CD14-positive monocyte (primary cell): ENCODE measurements at regions not wholly inside any gene's neighbourhood (a gene's known extent, or its start where the extent isn't known, plus 50 kb on each side); places are given as distances from the start of the nearest gene placed in this dataset.

Source experiments
- DNase-seq, 3 donors: peaks; one replicate each; pipeline ENCODE4 v3.0.0-alpha.2; 2011 to 2022
- H2AFZ ChIP-seq: 2 replicates; pipeline ENCODE4 v1.6.0; 2012; ENCODE audit warnings: mild to moderate bottlenecking, low read depth, low read length, inconsistent platforms; ENCODE audit not compliant: insufficient read depth, poor library complexity, severe bottlenecking
- H3K27ac ChIP-seq, 2 donors: 1 replicate in 1 of 2; 2 replicates in 1 of 2; pipeline ENCODE4 v1.5.1; 2012 to 2013; ENCODE audit warnings: low read length in 2 of 2, control low read depth in 1 of 2, inconsistent platforms in 1 of 2, low read depth in 1 of 2, mild to moderate bottlenecking in 1 of 2
- H3K27me3 ChIP-seq, 2 donors: one replicate each; pipeline versions ENCODE4 v1.6.0 to v1.6.1; 2011 to 2013; ENCODE audit warnings: low read length in 2 of 2; ENCODE audit not compliant: control insufficient read depth in 2 of 2, insufficient read depth in 2 of 2
- H3K36me3 ChIP-seq, 2 donors: replicated peaks in 1 of 2; 1 replicate in 1 of 2; 2 replicates in 1 of 2; pipeline versions ENCODE4 v1.5.1 to v1.6.1; 2012 to 2013; ENCODE audit warnings: low read length in 2 of 2, control low read depth in 1 of 2, inconsistent platforms in 1 of 2, mild to moderate bottlenecking in 1 of 2; ENCODE audit not compliant: insufficient read depth in 2 of 2, control insufficient read depth in 1 of 2
- H3K4me1 ChIP-seq, 2 donors: 1 replicate in 1 of 2; 2 replicates in 1 of 2; pipeline versions ENCODE4 v1.5.1 to v1.6.1; 2012 to 2013; ENCODE audit warnings: low read length in 2 of 2, control low read depth in 1 of 2, inconsistent platforms in 1 of 2, mild to moderate bottlenecking in 1 of 2, moderate library complexity in 1 of 2; ENCODE audit not compliant: insufficient read depth in 2 of 2, control insufficient read depth in 1 of 2
- H3K4me2 ChIP-seq: replicated peaks from 2 replicates; pipeline ENCODE3; 2012; ENCODE audit warnings: low read length, moderate library complexity, mild to moderate bottlenecking; ENCODE audit not compliant: poor library complexity, severe bottlenecking; ENCODE audit errors: extremely low read depth
- H3K4me3 ChIP-seq, 3 experiments: fragments of 200-600 bp in 1 of 3; sonication (generic) in 1 of 3; replicated peaks in 1 of 3; 1 replicate in 2 of 3; 2 replicates in 1 of 3; pipeline ENCODE4 v1.5.1; 2011 to 2013; ENCODE audit warnings: low read length in 3 of 3, mild to moderate bottlenecking in 3 of 3, control low read depth in 2 of 3, low read depth in 2 of 3, inconsistent platforms in 1 of 3, moderate library complexity in 1 of 3
- H3K79me2 ChIP-seq: 2 replicates; pipeline ENCODE4 v1.6.0; 2012; ENCODE audit warnings: mild to moderate bottlenecking, control low read depth, inconsistent platforms, low read length, moderate library complexity; ENCODE audit not compliant: insufficient read depth
- H3K9ac ChIP-seq: 2 replicates; pipeline ENCODE4 v1.6.0; 2017; ENCODE audit warnings: low read length, mild to moderate bottlenecking; ENCODE audit not compliant: insufficient read depth, poor library complexity, severe bottlenecking
- H3K9me3 ChIP-seq, 2 donors: replicated peaks in 1 of 2; 1 replicate in 1 of 2; 2 replicates in 1 of 2; pipeline versions ENCODE4 v1.5.1 to v1.6.1; 2012 to 2013; ENCODE audit warnings: low read length in 2 of 2, control low read depth in 1 of 2; ENCODE audit not compliant: control insufficient read depth in 1 of 2, insufficient read depth in 1 of 2
- H4K20me1 ChIP-seq: 2 replicates; pipeline ENCODE4 v1.6.0; 2012; ENCODE audit warnings: mild to moderate bottlenecking, low read length, control low read depth, moderate library complexity; ENCODE audit not compliant: insufficient read depth
- H3K27ac Mint-ChIP-seq, 7 donors: one replicate each; pipeline ENCODE4 v1.8.0; 2020; ENCODE audit warnings: mild to moderate bottlenecking in 7 of 7, mixed read lengths in 7 of 7, moderate library complexity in 6 of 7, inconsistent platforms in 2 of 7
- H3K27me3 Mint-ChIP-seq, 3 donors: one replicate each; pipeline ENCODE4 v1.8.0; 2021 to 2022; ENCODE audit warnings: low read depth in 3 of 3, mild to moderate bottlenecking in 3 of 3, mixed read lengths in 3 of 3, moderate library complexity in 3 of 3, inconsistent platforms in 1 of 3
- H3K36me3 Mint-ChIP-seq, 2 donors: one replicate each; pipeline ENCODE4 v1.8.0; 2020; ENCODE audit warnings: mixed read lengths in 2 of 2, inconsistent platforms in 1 of 2, mild to moderate bottlenecking in 1 of 2
- H3K4me1 Mint-ChIP-seq: one replicate; pipeline ENCODE4 v1.8.0; 2020; ENCODE audit warnings: mild to moderate bottlenecking, mixed read lengths
- H3K4me3 Mint-ChIP-seq, 2 donors: one replicate each; pipeline ENCODE4 v1.8.0; 2020; ENCODE audit warnings: mild to moderate bottlenecking in 2 of 2, mixed read lengths in 2 of 2, moderate library complexity in 1 of 2
- H3K9me3 Mint-ChIP-seq, 7 donors: one replicate each; pipeline ENCODE4 v1.8.0; 2020 to 2022; ENCODE audit warnings: mixed read lengths in 7 of 7, mild to moderate bottlenecking in 6 of 7, moderate library complexity in 6 of 7, inconsistent platforms in 2 of 7
- WGBS: methylation state at CpG from one replicate; pipeline ENCODE4 v1.1.5; 2013; ENCODE audit warnings: missing lambda C conversion rate; ENCODE audit not compliant: insufficient coverage; 5-methylcytosine and 5-hydroxymethylcytosine counted together
- intact Hi-C, 2 donors: fragments of 100-400 bp; cut with micrococcal nuclease; formaldehyde crosslinking; loops; one replicate each; pipeline versions ENCODE4 v1.15.0 to v1.15.1; 2023
- TF ChIP-seq, protein P1 (sequence below): fragments of 200-600 bp; IDR thresholded peaks from one replicate; pipeline ENCODE4 v1.8.0; 2022; ENCODE audit warnings: antibody characterized with exemption, mild to moderate bottlenecking

DNA sequence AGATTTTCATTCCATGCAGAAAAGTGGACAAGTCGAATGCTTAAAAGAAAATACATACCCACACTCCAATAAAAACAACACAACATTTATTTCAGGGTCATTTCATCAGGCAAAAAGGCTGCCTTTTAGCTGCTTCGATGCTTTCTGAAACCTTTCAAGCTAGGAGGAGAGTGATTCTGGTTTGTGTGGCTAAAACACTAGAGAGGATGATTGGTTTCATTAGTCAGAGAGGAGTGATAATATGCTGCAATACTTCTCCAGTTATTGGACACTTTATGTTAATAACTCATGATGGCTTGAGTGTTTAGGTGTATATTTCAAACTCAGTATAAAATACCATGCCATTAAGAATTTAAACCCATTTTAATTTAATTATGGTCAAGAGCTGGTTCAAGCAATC lies 614.0 kb downstream of the SLC4A3 start:
- Mint-ChIP-seq H3K4me3 (no peak overlapping the region), H3K36me3 (no peaks in the 10 kb centered on the region), H3K27ac (no peak overlapping the region), H3K9me3 (peaks cover 2 to 16% (median 6%) of the 10 kb centered on the region in 7 donors), H3K4me1 (no peaks in the 10 kb centered on the region), H3K27me3 (peaks cover 0 to 2% (median 0%) of the 10 kb centered on the region in 3 donors)
- intact Hi-C loops, result no loop called here
- DNase-seq, result no peak
- Histone ChIP-seq H2AFZ (no peak overlapping the region), H3K9me3 (peaks cover 0 to 13% of the 10 kb centered on the region in 2 donors), H3K4me3 (no peak overlapping the region), H3K27me3 (no peaks in the 10 kb centered on the region), H3K9ac (no peak overlapping the region), H3K79me2 (no peaks in the 10 kb centered on the region), H3K27ac (no peak overlapping the region), H3K4me1 (no peaks in the 10 kb centered on the region), H4K20me1 (no peaks in the 10 kb centered on the region), H3K36me3 (no peaks in the 10 kb centered on the region), H3K4me2 (no peak overlapping the region)
- WGBS, result 100% methylated on average over 1 of the region's 2 CpGs
- TF ChIP-seq, protein P1, sequence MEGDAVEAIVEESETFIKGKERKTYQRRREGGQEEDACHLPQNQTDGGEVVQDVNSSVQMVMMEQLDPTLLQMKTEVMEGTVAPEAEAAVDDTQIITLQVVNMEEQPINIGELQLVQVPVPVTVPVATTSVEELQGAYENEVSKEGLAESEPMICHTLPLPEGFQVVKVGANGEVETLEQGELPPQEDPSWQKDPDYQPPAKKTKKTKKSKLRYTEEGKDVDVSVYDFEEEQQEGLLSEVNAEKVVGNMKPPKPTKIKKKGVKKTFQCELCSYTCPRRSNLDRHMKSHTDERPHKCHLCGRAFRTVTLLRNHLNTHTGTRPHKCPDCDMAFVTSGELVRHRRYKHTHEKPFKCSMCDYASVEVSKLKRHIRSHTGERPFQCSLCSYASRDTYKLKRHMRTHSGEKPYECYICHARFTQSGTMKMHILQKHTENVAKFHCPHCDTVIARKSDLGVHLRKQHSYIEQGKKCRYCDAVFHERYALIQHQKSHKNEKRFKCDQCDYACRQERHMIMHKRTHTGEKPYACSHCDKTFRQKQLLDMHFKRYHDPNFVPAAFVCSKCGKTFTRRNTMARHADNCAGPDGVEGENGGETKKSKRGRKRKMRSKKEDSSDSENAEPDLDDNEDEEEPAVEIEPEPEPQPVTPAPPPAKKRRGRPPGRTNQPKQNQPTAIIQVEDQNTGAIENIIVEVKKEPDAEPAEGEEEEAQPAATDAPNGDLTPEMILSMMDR, result no peak

DNA sequence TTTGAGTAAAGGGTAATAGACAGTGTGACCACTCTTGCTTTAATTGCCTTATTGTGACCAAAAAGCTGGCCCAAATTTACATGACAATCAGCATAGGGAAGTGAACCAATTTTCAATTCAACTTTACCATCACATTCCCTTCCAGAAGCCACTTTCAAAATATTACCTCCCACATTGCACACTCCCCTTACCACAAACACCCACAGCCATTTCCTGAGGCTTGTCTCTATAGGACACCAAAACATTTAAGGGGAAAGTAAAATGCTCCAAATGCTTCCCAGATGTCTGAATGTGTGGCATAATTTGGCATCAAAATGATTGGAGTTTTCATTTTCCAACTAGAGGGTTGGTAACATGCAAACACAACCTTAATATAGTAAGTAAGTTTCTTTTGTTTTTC lies 616.1 kb downstream of the SLC4A3 start:
- Histone ChIP-seq H3K36me3 (no peaks in the 10 kb centered on the region), H3K79me2 (no peaks in the 10 kb centered on the region), H4K20me1 (no peaks in the 10 kb centered on the region), H3K27me3 (no peaks in the 10 kb centered on the region), H3K4me3 (no peak overlapping the region), H3K4me1 (no peaks in the 10 kb centered on the region), H3K4me2 (no peak overlapping the region), H3K27ac (no peak overlapping the region), H2AFZ (no peak overlapping the region), H3K9me3 (peaks cover 0 to 11% of the 10 kb centered on the region in 2 donors), H3K9ac (no peak overlapping the region)
- DNase-seq, result no peak
- Mint-ChIP-seq H3K36me3 (no peaks in the 10 kb centered on the region), H3K4me3 (no peak overlapping the region), H3K4me1 (no peaks in the 10 kb centered on the region), H3K27ac (no peak overlapping the region), H3K27me3 (peaks cover 0 to 2% (median 0%) of the 10 kb centered on the region in 3 donors), H3K9me3 (peaks cover 2 to 12% (median 3%) of the 10 kb centered on the region in 7 donors)
- TF ChIP-seq, protein P1, result no peak
- intact Hi-C loops, result no loop called here
